Heart right ventricle (tissue), 16 donors: ENCODE measurements at regions not wholly inside any gene's neighbourhood (a gene's known extent, or its start where the extent isn't known, plus 50 kb on each side); places are given as distances from the start of the nearest gene placed in this dataset.

Experiments used
- ATAC-seq, 8 donors: fragments of 200-7000 bp; cut with Tn5 transposase; one replicate each; pipeline ENCODE4 v1.9.1; 2020; ENCODE audit warnings: mild to moderate bottlenecking in 8 of 8, moderate library complexity in 8 of 8, moderate number of reproducible peaks in 1 of 8
- DNase-seq, 2 donors: peaks; one replicate each; pipeline ENCODE4 v3.0.0-alpha.2; 2020
- H3K27ac ChIP-seq, 10 donors: fragments of 200-600 bp; sonication (generic) in 2 of 10; one replicate each; pipeline versions ENCODE4 v1.5.0 to v1.8.0; 2020 to 2022; ENCODE audit warnings: mild to moderate bottlenecking in 3 of 10
- H3K27me3 ChIP-seq, 7 donors: fragments of 200-600 bp; one replicate each; pipeline ENCODE4 v1.8.0; 2021 to 2022; ENCODE audit warnings: mild to moderate bottlenecking in 2 of 7
- H3K36me3 ChIP-seq, 9 donors: fragments of 200-600 bp; sonication (generic) in 1 of 9; one replicate each; pipeline versions ENCODE4 v1.5.0 to v1.8.0; 2020 to 2022; ENCODE audit warnings: mild to moderate bottlenecking in 2 of 9
- H3K4me1 ChIP-seq, 9 donors: fragments of 200-600 bp; sonication (generic) in 1 of 9; one replicate each; pipeline versions ENCODE4 v1.5.0 to v1.8.0; 2020 to 2022; ENCODE audit warnings: mild to moderate bottlenecking in 4 of 9
- H3K4me3 ChIP-seq, 10 donors: fragments of 200-600 bp; sonication (generic) in 2 of 10; one replicate each; pipeline versions ENCODE4 v1.5.0 to v1.8.0; 2020 to 2022; ENCODE audit warnings: mild to moderate bottlenecking in 7 of 10, moderate library complexity in 2 of 10
- H3K9me3 ChIP-seq, 11 donors: fragments of 200-600 bp in 10 of 11; sonication (generic) in 2 of 11; one replicate each; pipeline versions ENCODE4 v1.5.0 to v1.8.0; 2013 to 2022; ENCODE audit warnings: mild to moderate bottlenecking in 2 of 11, control low read depth in 1 of 11, moderate library complexity in 1 of 11
- WGBS, 2 donors: extraction: QIAGEN DNeasy Blood & Tissue Kit; methylation state at CpG; one replicate each; pipeline ENCODE4 v1.1.7; 2013; ENCODE audit warnings: inconsistent platforms in 1 of 2; 5-methylcytosine and 5-hydroxymethylcytosine counted together
- intact Hi-C, 10 donors: fragments of 100-400 bp; cut with DNase I; formaldehyde crosslinking; loops; one replicate each; pipeline versions ENCODE4 v1.11.1 to v1.14.2; 2022
- TF ChIP-seq, protein P1 (sequence below), 9 donors: fragments of 200-600 bp; sonication (generic) in 2 of 9; IDR thresholded peaks; one replicate each; pipeline versions ENCODE4 v1.5.0 to v1.8.0; 2021 to 2022; ENCODE audit warnings: antibody characterized with exemption in 9 of 9, mild to moderate bottlenecking in 5 of 9, moderate library complexity in 1 of 9
- donor health status: Arrhythmogenic right ventricular cardiomyopathy.
- donor health status: ischemic (EF 13 %, LVEDD 7.1; RV severe dilation, severe dysfunction).
- donor health status: healthy with polysubstance abuse.
- donor health status: DM: no; HTN: yes; CAD: no.
- donor health status: DM: no; HTN: no; CAD: no.
- donor health status: ischemic (EF 25% LVEDD 6.9; RV normal size, moderate dysfunction).
- donor health status: ischemic (EF 25% LVEDD 5.7; RV mildly dilated, moderate dysfunction).
- donor health status: healthy.
- donor health status: DM: yes; HTN: yes; CAD: no.
- donor health status: Ischemic cardiomyopathy.
- donor health status: ischemic (EF 35%, LVEDD 5.7; RV mildly dilated, moderate dysfunction).
- donor health status: nonischemic (EF 11% LVEDD 7.7; RV severe dilation, severe dysfunction).
- donor health status: DM: yes; HTN: yes; CAD: no.
- donor health status: PGD.
- donor health status: ischemic (EF 29% LVEDD 5.4; RV normal size, mild dysfunction).
- donor health status: nonischemic (EF 23%, LVEDD 6.1; RV moderate dilation, normal function).

DNA sequence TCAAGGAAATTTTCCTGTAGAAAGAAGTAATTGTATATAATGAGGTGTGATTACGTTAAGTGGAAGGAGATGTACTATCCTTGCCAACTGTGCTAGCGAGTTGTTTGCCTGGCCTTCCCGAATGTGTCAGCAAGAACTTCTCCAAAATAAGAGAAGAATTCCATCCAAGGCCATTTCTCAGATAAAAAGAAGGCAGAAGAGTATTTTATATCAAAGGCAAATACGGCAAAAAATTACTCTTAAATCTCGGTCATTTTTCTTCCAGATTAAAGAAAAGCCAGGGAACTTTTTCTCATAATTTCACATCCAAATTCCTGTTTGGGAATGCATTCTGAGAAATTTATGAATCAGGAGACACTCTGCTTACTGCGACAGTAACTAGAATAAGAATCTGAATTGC lies 290.6 kb downstream of the CBLN4 start:
- intact Hi-C loops = no loop called here
- DNase-seq (no peak), ATAC-seq (no peak)
- Histone ChIP-seq H3K27me3 (no peaks in the 10 kb centered on the region), H3K36me3 (no peaks in the 10 kb centered on the region), H3K4me3 (no peak overlapping the region), H3K27ac (no peak overlapping the region), H3K4me1 (no peaks in the 10 kb centered on the region), H3K9me3 (peaks cover 0 to 12% (median 0%) of the 10 kb centered on the region in 11 donors)
- TF ChIP-seq, protein P1, sequence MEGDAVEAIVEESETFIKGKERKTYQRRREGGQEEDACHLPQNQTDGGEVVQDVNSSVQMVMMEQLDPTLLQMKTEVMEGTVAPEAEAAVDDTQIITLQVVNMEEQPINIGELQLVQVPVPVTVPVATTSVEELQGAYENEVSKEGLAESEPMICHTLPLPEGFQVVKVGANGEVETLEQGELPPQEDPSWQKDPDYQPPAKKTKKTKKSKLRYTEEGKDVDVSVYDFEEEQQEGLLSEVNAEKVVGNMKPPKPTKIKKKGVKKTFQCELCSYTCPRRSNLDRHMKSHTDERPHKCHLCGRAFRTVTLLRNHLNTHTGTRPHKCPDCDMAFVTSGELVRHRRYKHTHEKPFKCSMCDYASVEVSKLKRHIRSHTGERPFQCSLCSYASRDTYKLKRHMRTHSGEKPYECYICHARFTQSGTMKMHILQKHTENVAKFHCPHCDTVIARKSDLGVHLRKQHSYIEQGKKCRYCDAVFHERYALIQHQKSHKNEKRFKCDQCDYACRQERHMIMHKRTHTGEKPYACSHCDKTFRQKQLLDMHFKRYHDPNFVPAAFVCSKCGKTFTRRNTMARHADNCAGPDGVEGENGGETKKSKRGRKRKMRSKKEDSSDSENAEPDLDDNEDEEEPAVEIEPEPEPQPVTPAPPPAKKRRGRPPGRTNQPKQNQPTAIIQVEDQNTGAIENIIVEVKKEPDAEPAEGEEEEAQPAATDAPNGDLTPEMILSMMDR (IDR thresholded peaks at IDR 0.05) = no peak
- WGBS, 2 donors = 81 to 83% methylated on average over 6 of the region's 6 CpGs

DNA sequence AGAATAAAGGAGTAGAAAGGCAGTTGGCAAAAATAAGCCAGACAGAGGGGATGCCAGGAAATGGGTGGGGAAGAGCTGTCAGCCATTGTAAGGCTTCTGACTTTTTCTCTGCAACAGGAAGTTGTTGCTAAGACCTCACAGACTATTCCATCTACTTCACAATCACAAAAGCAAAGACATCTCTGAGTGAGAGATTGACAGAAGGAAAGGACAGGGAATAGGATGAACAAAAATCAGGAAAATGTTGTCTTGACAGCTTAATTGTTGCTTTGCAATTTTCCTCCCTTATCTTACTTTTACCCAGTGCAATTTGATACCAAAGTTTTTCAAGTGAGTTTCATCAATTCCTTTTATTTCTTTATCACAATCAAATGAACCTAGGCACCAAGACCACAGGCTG lies 291.2 kb downstream of the CBLN4 start:
- Histone ChIP-seq H3K4me1 (no peaks in the 10 kb centered on the region), H3K27me3 (no peaks in the 10 kb centered on the region), H3K4me3 (no peak overlapping the region), H3K27ac (no peak overlapping the region), H3K9me3 (peaks cover 0 to 12% (median 0%) of the 10 kb centered on the region in 11 donors), H3K36me3 (no peaks in the 10 kb centered on the region)
- ATAC-seq = no peak
- DNase-seq = no peak
- intact Hi-C loops = no loop called here
- TF ChIP-seq, protein P1 (IDR thresholded peaks at IDR 0.05) = no peak

DNA sequence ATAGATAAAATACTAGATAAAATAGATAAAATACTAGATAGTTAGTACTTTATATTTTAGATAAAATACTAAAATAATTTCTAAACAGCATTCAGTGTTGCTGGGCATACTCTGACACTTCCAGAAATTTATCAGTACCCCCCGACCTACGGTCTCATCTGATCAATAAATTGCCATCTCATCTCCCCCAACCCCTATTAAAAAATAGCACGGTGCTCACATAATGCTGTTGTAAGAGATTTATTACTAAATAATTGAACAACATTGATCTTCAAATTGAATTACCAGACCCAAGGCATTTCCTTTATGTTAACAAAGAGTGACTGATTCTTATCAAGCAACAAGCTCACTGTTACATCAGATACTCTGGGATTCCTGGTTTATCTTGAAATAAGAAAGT lies 300.9 kb downstream of the CBLN4 start:
- no peak for ATAC-seq
- no peak overlapping the region for H3K4me3 ChIP-seq
- intact Hi-C loops = no loop called here
- WGBS, 2 donors = 81 to 85% methylated on average over 3 of the region's 3 CpGs
- peaks cover 0 to 3% (median 0%) of the 10 kb centered on the region in 11 donors for H3K9me3 ChIP-seq
- DNase-seq = no peak
- H3K36me3 ChIP-seq = no peaks in the 10 kb centered on the region
- TF ChIP-seq, protein P1 (IDR thresholded peaks at IDR 0.05) = no peak
- H3K4me1 ChIP-seq = no peaks in the 10 kb centered on the region
- H3K27me3 ChIP-seq = no peaks in the 10 kb centered on the region
- H3K27ac ChIP-seq = no peak overlapping the region

DNA sequence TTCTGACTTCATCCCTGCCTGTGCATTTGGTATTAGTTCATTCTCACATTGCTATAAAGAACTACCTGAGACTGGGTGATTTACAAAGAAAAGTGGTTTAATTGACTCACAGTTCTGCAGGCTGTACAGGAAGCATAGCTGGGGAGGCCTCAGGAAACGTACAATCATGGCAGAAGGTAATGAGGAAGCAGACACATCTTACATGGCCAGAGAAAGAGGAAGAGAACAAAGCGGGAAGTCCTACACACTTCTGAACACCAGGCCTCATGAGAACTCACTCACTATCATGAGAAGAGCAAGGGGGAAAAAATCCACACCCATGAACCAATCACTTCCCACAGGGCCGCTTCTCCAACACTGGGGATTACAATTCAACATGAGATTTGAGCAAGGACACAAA lies 303.9 kb downstream of the CBLN4 start:
- intact Hi-C loops = no loop called here
- H3K4me3 ChIP-seq = no peak overlapping the region
- H3K27ac ChIP-seq = no peak overlapping the region
- ATAC-seq (no peak), DNase-seq (no peak)
- H3K9me3 ChIP-seq = no peaks in the 10 kb centered on the region
- WGBS, 2 donors = 68 to 71% methylated on average over 3 of the region's 3 CpGs
- TF ChIP-seq, protein P1 (IDR thresholded peaks at IDR 0.05) = no peak
- H3K36me3 ChIP-seq = no peaks in the 10 kb centered on the region
- no peaks in the 10 kb centered on the region for H3K27me3 ChIP-seq
- H3K4me1 ChIP-seq = no peaks in the 10 kb centered on the region

DNA sequence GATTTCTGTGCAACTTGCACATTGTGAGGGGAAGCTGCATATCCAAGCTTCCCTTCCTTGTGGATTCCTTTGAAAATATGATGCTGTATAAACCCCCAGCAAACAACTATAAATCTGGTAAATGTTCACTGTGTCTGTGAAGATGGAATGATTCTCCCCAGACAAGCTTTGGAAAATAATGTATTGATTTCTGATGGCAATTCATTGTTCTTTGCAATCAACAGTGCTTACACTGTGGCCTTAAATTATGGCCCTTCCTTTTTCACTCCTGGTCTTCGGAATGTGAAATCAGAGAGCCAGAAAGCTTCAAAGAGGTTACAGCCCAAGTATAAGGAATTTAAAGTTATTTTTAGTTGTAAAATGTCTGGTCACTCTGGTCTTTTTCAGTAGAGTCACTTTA lies 308.8 kb downstream of the CBLN4 start:
- Histone ChIP-seq H3K36me3 (no peaks in the 10 kb centered on the region), H3K9me3 (no peaks in the 10 kb centered on the region), H3K4me1 (no peaks in the 10 kb centered on the region), H3K4me3 (no peak overlapping the region), H3K27ac (no peak overlapping the region), H3K27me3 (no peaks in the 10 kb centered on the region)
- TF ChIP-seq, protein P1 (IDR thresholded peaks at IDR 0.05) = no peak
- ATAC-seq = no peak
- no peak for DNase-seq
- intact Hi-C loops = loop anchor here in 1 of 10 donors (10.0 kb wide), 1 partner anchor 72 kb away; no protein-coding TSS in a partner anchor
- 52 to 58% methylated on average over 1 of the region's 1 CpG for WGBS, 2 donors
